IMR-90 (cell line): ENCODE measurements at regions not wholly inside any gene's neighbourhood (a gene's known extent, or its start where the extent isn't known, plus 50 kb on each side); places are given as distances from the start of the nearest gene placed in this dataset.

ENCODE experiments used
- ATAC-seq: fragments of 200-7000 bp; cut with Tn5 transposase; 2 replicates; pipeline ENCODE4 v1.9.1; 2020; ENCODE audit warnings: low read depth, mild to moderate bottlenecking, moderate library complexity
- BruUV-seq: library from RNA; stranded (reverse); fragments of 400-500 nt; replicated peaks from 2 replicates; lab custom pipeline; 2021; lab: Mats Ljungman, UMichigan
- CTCF ChIA-PET: fragments of 300-600 bp; formaldehyde crosslinking; extraction: SDS; loops from one replicate; lab custom pipeline; 2021; ENCODE audit warnings: antibody characterized with exemption; lab: Yijun Ruan, JAX
- POLR2A ChIA-PET: fragments of 300-600 bp; sonication (Branson Sonifier 250); formaldehyde crosslinking; loops from one replicate; lab custom pipeline; 2022; ENCODE audit warnings: antibody characterized with exemption; ENCODE audit not compliant: unreplicated experiment; lab: Charles Lee
- DNase-seq: peaks from one replicate; pipeline ENCODE4 v3.0.0; 2013
- H2AFZ ChIP-seq: replicated peaks from 2 replicates; pipeline ENCODE3; 2013; ENCODE audit warnings: low read length, mild to moderate bottlenecking; ENCODE audit not compliant: poor library complexity
- H2AK5ac ChIP-seq: 2 replicates; pipeline ENCODE4 v1.6.1; 2013; ENCODE audit warnings: low read depth, low read length, inconsistent platforms
- H2AK9ac ChIP-seq: replicated peaks from 2 replicates; pipeline ENCODE3; 2013; ENCODE audit warnings: mild to moderate bottlenecking, low read depth, low read length, moderate library complexity; ENCODE audit not compliant: poor library complexity
- H2BK120ac ChIP-seq: 2 replicates; pipeline ENCODE4 v1.6.1; 2013; ENCODE audit warnings: low read depth, low read length, inconsistent platforms
- H2BK15ac ChIP-seq: 3 replicates; pipeline ENCODE4 v1.6.1; 2013; ENCODE audit warnings: low read depth, low read length, inconsistent platforms
- H2BK20ac ChIP-seq: 2 replicates; pipeline ENCODE4 v1.6.1; 2013; ENCODE audit warnings: low read depth, mild to moderate bottlenecking, inconsistent platforms, low read length, moderate library complexity
- H2BK5ac ChIP-seq: 2 replicates; pipeline ENCODE4 v1.6.1; 2013; ENCODE audit warnings: mild to moderate bottlenecking, low read depth, low read length, inconsistent platforms; ENCODE audit not compliant: poor library complexity, severe bottlenecking
- H3K14ac ChIP-seq: replicated peaks from 2 replicates; pipeline ENCODE4 v1.6.1; 2013; ENCODE audit warnings: low read depth, low read length, inconsistent platforms
- H3K18ac ChIP-seq: 2 replicates; pipeline ENCODE4 v1.6.1; 2013; ENCODE audit warnings: low read depth, low read length, control low read depth
- H3K23ac ChIP-seq: 2 replicates; pipeline ENCODE4 v1.6.1; 2013; ENCODE audit warnings: low read depth, low read length, inconsistent platforms
- H3K27ac ChIP-seq: 2 replicates; pipeline ENCODE4 v1.5.1; 2013; ENCODE audit warnings: mild to moderate bottlenecking, control low read depth, low read length; ENCODE audit not compliant: insufficient read depth
- H3K27me3 ChIP-seq: 2 replicates; pipeline ENCODE4 v1.6.1; 2013; ENCODE audit warnings: low read length; ENCODE audit not compliant: control insufficient read depth, insufficient read depth
- H3K36me3 ChIP-seq: 2 replicates; pipeline ENCODE4 v1.6.1; 2013; ENCODE audit warnings: low read length, mixed read lengths; ENCODE audit not compliant: control insufficient read depth, insufficient read depth
- H3K4ac ChIP-seq: 2 replicates; pipeline ENCODE4 v1.6.1; 2013; ENCODE audit warnings: low read depth, low read length, inconsistent platforms
- H3K4me1 ChIP-seq: 2 replicates; pipeline ENCODE4 v1.6.1; 2013; ENCODE audit warnings: low read length, mixed read lengths; ENCODE audit not compliant: control insufficient read depth, insufficient read depth
- H3K4me2 ChIP-seq: 2 replicates; pipeline ENCODE4 v1.6.1; 2013; ENCODE audit warnings: low read depth, mild to moderate bottlenecking, control low read depth, low read length, moderate library complexity
- H3K4me3 ChIP-seq: 2 replicates; pipeline ENCODE4 v1.5.1; 2013; ENCODE audit warnings: low read depth, mild to moderate bottlenecking, control low read depth, low read length, moderate library complexity; ENCODE audit not compliant: insufficient read depth
- H3K56ac ChIP-seq: 2 replicates; pipeline ENCODE4 v1.6.1; 2013; ENCODE audit warnings: low read length, inconsistent platforms; ENCODE audit not compliant: insufficient read depth; ENCODE audit errors: extremely low read depth
- H3K79me1 ChIP-seq, 2 experiments: 2 replicates each; pipeline ENCODE4 v1.6.1; 2013; ENCODE audit warnings: low read length in 2 of 2, inconsistent platforms in 1 of 2, low read depth in 1 of 2
- H3K9ac ChIP-seq: 2 replicates; pipeline ENCODE4 v1.6.1; 2013; ENCODE audit warnings: low read depth, low read length, control low read depth
- H3K9me1 ChIP-seq: 2 replicates; pipeline ENCODE4 v1.6.1; 2013; ENCODE audit warnings: low read length, inconsistent platforms; ENCODE audit not compliant: insufficient read depth
- H3K9me3 ChIP-seq: 2 replicates; pipeline ENCODE4 v1.6.1; 2013; ENCODE audit warnings: low read length; ENCODE audit not compliant: control insufficient read depth, insufficient read depth
- H4K20me1 ChIP-seq: 2 replicates; pipeline ENCODE4 v1.6.1; 2013; ENCODE audit warnings: low read length, inconsistent platforms; ENCODE audit not compliant: insufficient read depth
- H4K5ac ChIP-seq: 2 replicates; pipeline ENCODE4 v1.6.1; 2013; ENCODE audit warnings: mild to moderate bottlenecking, low read depth, low read length, control low read depth
- H4K8ac ChIP-seq, 2 experiments: 2 replicates each; pipeline ENCODE4 v1.6.1; 2013; ENCODE audit warnings: low read depth in 2 of 2, low read length in 2 of 2, control low read depth in 1 of 2, inconsistent platforms in 1 of 2
- H4K91ac ChIP-seq: 2 replicates; pipeline ENCODE4 v1.6.1; 2013; ENCODE audit warnings: low read depth, low read length, inconsistent platforms; ENCODE audit not compliant: insufficient read depth
- BHLHE40 ChIP-seq: fragments of 150-350 bp; IDR thresholded peaks from 2 replicates; pipeline ENCODE4 v1.6.1; 2016; ENCODE audit warnings: mild to moderate bottlenecking, low read depth, low read length
- CEBPB ChIP-seq: IDR thresholded peaks from 2 replicates; pipeline ENCODE4 v1.6.1; 2012; ENCODE audit warnings: low read depth, low read length, improper control_type of control experiment
- CHD1 ChIP-seq: IDR thresholded peaks from 2 replicates; pipeline ENCODE4 v1.6.1; 2012; ENCODE audit warnings: low read depth, low read length, improper control_type of control experiment
- FOS ChIP-seq: fragments of 150-350 bp; IDR thresholded peaks from 2 replicates; pipeline ENCODE4 v1.6.1; 2016; ENCODE audit warnings: low read depth, low read length
- MAFK ChIP-seq: IDR thresholded peaks from 2 replicates; pipeline ENCODE4 v1.6.1; 2012; ENCODE audit warnings: low read depth, low read length, improper control_type of control experiment
- MXI1 ChIP-seq: IDR thresholded peaks from 2 replicates; pipeline ENCODE4 v1.6.1; 2012; ENCODE audit warnings: low read depth, mild to moderate bottlenecking, low read length, moderate library complexity, borderline replicate concordance
- NFE2L2 ChIP-seq: fragments of 150-350 bp; IDR thresholded peaks from 2 replicates; pipeline ENCODE4 v1.6.1; 2016; ENCODE audit warnings: low read depth, mild to moderate bottlenecking, low read length
- WGBS, 2 experiments: methylation state at CpG; one replicate each; pipeline versions ENCODE4 v1.1.5 to v1.1.7; 2013; ENCODE audit warnings: missing lambda C conversion rate in 2 of 2; ENCODE audit not compliant: insufficient read length in 1 of 2; ENCODE audit errors: extremely low coverage in 2 of 2; 5-methylcytosine and 5-hydroxymethylcytosine counted together
- dilution Hi-C: fragments of 300-500 bp; cut with HindIII; formaldehyde crosslinking; loops from one replicate; pipeline ENCODE4 v1.14.3; 2018; ENCODE audit warnings: low sequenced_read_pairs; ENCODE audit not compliant: unreplicated experiment
- in situ Hi-C: fragments of 300-500 bp; cut with MboI; formaldehyde crosslinking; loops from 3 replicates; pipeline ENCODE4 v1.14.3; 2019; ENCODE audit warnings: low sequenced_read_pairs, inconsistent platforms, mixed read lengths
- intact Hi-C: fragments of 100-400 bp; cut with micrococcal nuclease; formaldehyde crosslinking; loops from 2 replicates; pipeline ENCODE4 v1.10.0; 2022
- TF ChIP-seq, protein P1 (sequence below): conservative IDR thresholded peaks from 2 replicates; pipeline ENCODE4 v1.5.1; 2012; ENCODE audit warnings: mild to moderate bottlenecking, low read depth, low read length, improper control_type of control experiment

DNA sequence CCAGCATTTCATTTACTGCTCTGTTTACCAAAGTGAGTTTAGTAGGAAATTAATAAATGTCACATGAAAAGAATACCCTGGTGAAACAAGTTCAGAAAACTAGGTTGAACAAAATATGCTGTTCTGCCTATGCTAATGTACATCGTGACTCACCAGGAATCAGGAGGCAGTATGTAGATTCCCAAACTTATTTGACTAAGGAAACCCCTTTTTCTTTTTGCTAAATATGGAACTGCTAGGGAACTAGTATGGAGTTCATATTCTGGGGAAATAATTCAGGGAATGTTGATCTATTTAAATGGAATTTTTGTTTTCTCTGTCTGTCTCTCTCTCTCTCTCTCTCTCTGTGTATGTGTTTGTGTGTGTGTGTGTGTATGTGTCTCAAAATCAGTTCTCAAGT is 49.9 kb upstream of the EXOC4 start:
- Histone ChIP-seq H3K23ac (no peak overlapping the region), H3K4me2 (no peak overlapping the region), H4K5ac (no peak overlapping the region), H3K18ac (no peak overlapping the region), H2AK9ac (no peak overlapping the region), H3K14ac (no peak overlapping the region), H3K27ac (no peak overlapping the region), H3K9me1 (no peaks in the 10 kb centered on the region), H2BK15ac (no peak overlapping the region), H3K9me3 (no peaks in the 10 kb centered on the region), H3K4ac (no peak overlapping the region), H2BK20ac (no peak overlapping the region), H2BK5ac (no peak overlapping the region), H4K8ac (no peak overlapping the region), H2AFZ (no peak overlapping the region), H3K27me3 (no peaks in the 10 kb centered on the region; the same call in 1 of the 2 replicates), H4K20me1 (no peaks in the 10 kb centered on the region), H3K9ac (no peak overlapping the region), H3K4me3 (no peak overlapping the region), H2AK5ac (no peak overlapping the region), H3K4me1 (no peaks in the 10 kb centered on the region), H4K91ac (no peak overlapping the region), H3K36me3 (no peaks in the 10 kb centered on the region), H2BK120ac (no peak overlapping the region), H3K79me1 (no peaks in the 10 kb centered on the region), H3K56ac (no peak overlapping the region)
- dilution Hi-C loops (no loop called here), intact Hi-C loops (no loop called here), in situ Hi-C loops (no loop called here)
- POLR2A ChIA-PET, result no interaction called here
- no peak for TF ChIP-seq CEBPB
- no peak for TF ChIP-seq CHD1
- TF ChIP-seq BHLHE40, result no peak
- no peak for TF ChIP-seq MXI1
- TF ChIP-seq, protein P1, sequence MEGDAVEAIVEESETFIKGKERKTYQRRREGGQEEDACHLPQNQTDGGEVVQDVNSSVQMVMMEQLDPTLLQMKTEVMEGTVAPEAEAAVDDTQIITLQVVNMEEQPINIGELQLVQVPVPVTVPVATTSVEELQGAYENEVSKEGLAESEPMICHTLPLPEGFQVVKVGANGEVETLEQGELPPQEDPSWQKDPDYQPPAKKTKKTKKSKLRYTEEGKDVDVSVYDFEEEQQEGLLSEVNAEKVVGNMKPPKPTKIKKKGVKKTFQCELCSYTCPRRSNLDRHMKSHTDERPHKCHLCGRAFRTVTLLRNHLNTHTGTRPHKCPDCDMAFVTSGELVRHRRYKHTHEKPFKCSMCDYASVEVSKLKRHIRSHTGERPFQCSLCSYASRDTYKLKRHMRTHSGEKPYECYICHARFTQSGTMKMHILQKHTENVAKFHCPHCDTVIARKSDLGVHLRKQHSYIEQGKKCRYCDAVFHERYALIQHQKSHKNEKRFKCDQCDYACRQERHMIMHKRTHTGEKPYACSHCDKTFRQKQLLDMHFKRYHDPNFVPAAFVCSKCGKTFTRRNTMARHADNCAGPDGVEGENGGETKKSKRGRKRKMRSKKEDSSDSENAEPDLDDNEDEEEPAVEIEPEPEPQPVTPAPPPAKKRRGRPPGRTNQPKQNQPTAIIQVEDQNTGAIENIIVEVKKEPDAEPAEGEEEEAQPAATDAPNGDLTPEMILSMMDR, result no peak
- TF ChIP-seq NFE2L2, result no peak
- TF ChIP-seq MAFK, result no peak
- TF ChIP-seq FOS, result no peak
- no peak for ATAC-seq
- no CpG with 5 or more reads among the region's 1 CpG for WGBS, 2 experiments
- DNase-seq, result no peak
- CTCF ChIA-PET, result no interaction called here
- no TSS peak for BruUV-seq
